OCI-LY7 (cell line): ENCODE measurements at regions not wholly inside any gene's neighbourhood (a gene's known extent, or its start where the extent isn't known, plus 50 kb on each side); places are given as distances from the start of the nearest gene placed in this dataset.
"Not testable (repeated sequence)": the region's sequence is repeated elsewhere in the genome, so short reads cannot be mapped to it uniquely, and the experiment has no call there.

Source experiments
- BruUV-seq: library from RNA; stranded (reverse); fragments of 400-500 nt; replicated peaks from 2 replicates; lab custom pipeline; 2021; lab: Mats Ljungman, UMichigan
- CTCF ChIA-PET: fragments of 300-600 bp; sonication (Branson Sonifier 250); formaldehyde crosslinking; loops from one replicate; lab custom pipeline; 2022; ENCODE audit warnings: antibody characterized with exemption; ENCODE audit not compliant: unreplicated experiment; lab: Charles Lee
- POLR2A ChIA-PET: fragments of 300-600 bp; sonication (Branson Sonifier 250); formaldehyde crosslinking; loops from one replicate; lab custom pipeline; 2022; ENCODE audit warnings: antibody characterized with exemption; lab: Charles Lee
- DNase-seq: peaks from one replicate; pipeline ENCODE4 v3.0.0-alpha.2; 2015; ENCODE audit warnings: low spot score
- H2AFZ ChIP-seq: fragments of 200-600 bp; sonication (generic), shearing (Covaris generic); 2 replicates; pipeline ENCODE4 v1.6.1; 2014; ENCODE audit warnings: mild to moderate bottlenecking, antibody characterized with exemption, low read length, moderate library complexity
- H3K27ac ChIP-seq: fragments of 200-600 bp; sonication (generic); 2 replicates; pipeline ENCODE4 v1.5.1; 2014; ENCODE audit warnings: mixed run types, low read depth, mild to moderate bottlenecking, moderate library complexity, low read length, inconsistent platforms; ENCODE audit not compliant: poor library complexity, severe bottlenecking
- H3K36me3 ChIP-seq: fragments of 200-600 bp; sonication (generic); 2 replicates; pipeline ENCODE4 v1.6.1; 2014; ENCODE audit warnings: mild to moderate bottlenecking, antibody characterized with exemption, low read length, moderate library complexity, mixed read lengths; ENCODE audit not compliant: insufficient read depth
- H3K4me1 ChIP-seq: fragments of 200-600 bp; sonication (generic); 2 replicates; pipeline ENCODE4 v1.5.1; 2014; ENCODE audit warnings: mild to moderate bottlenecking, low read length; ENCODE audit not compliant: insufficient read depth, poor library complexity, severe bottlenecking
- H3K4me2 ChIP-seq: fragments of 200-600 bp; sonication (generic); 2 replicates; pipeline ENCODE4 v1.6.1; 2014; ENCODE audit warnings: mild to moderate bottlenecking, low read length
- H3K4me3 ChIP-seq: fragments of 200-600 bp; sonication (generic); 2 replicates; pipeline ENCODE4 v1.5.1; 2014; ENCODE audit warnings: mild to moderate bottlenecking, low read depth, low read length; ENCODE audit not compliant: poor library complexity, severe bottlenecking
- H3K79me2 ChIP-seq: fragments of 200-600 bp; sonication (generic); 2 replicates; pipeline ENCODE4 v1.6.1; 2016; ENCODE audit warnings: low read depth, mild to moderate bottlenecking, low read length, moderate library complexity, mixed read lengths; ENCODE audit not compliant: insufficient read depth
- H3K9me2 ChIP-seq: fragments of 200-600 bp; sonication (generic); 2 replicates; pipeline ENCODE4 v1.6.1; 2016; ENCODE audit warnings: mild to moderate bottlenecking, low read length, mixed read lengths; ENCODE audit not compliant: insufficient read depth
- H3K9me3 ChIP-seq: fragments of 200-600 bp; sonication (generic); 2 replicates; pipeline ENCODE4 v1.6.1; 2014; ENCODE audit warnings: mild to moderate bottlenecking, mixed run types, low read length, mixed read lengths
- H4K20me1 ChIP-seq: fragments of 200-600 bp; sonication (generic); 2 replicates; pipeline ENCODE4 v1.6.1; 2014; ENCODE audit warnings: mild to moderate bottlenecking, antibody characterized with exemption, low read length, moderate library complexity, mixed read lengths; ENCODE audit not compliant: insufficient read depth
- EZH2phosphoT487 ChIP-seq: fragments of 200-600 bp; sonication (generic); IDR thresholded peaks from 2 replicates; pipeline ENCODE4 v1.6.1; 2018; ENCODE audit warnings: low read depth, borderline replicate concordance, mild to moderate bottlenecking, mixed run types, antibody characterized with exemption, low read length, moderate library complexity, mixed read lengths
- intact Hi-C: fragments of 100-400 bp; cut with micrococcal nuclease; formaldehyde crosslinking; loops from one replicate; pipeline ENCODE4 v1.10.0; 2022; ENCODE audit not compliant: unreplicated experiment
- TF ChIP-seq, protein P1 (sequence below): fragments of 200-600 bp; sonication (generic); conservative IDR thresholded peaks from 2 replicates; pipeline ENCODE4 v1.5.1; 2014; ENCODE audit warnings: mild to moderate bottlenecking, antibody characterized with exemption, low read length, moderate library complexity, mixed read lengths

DNA sequence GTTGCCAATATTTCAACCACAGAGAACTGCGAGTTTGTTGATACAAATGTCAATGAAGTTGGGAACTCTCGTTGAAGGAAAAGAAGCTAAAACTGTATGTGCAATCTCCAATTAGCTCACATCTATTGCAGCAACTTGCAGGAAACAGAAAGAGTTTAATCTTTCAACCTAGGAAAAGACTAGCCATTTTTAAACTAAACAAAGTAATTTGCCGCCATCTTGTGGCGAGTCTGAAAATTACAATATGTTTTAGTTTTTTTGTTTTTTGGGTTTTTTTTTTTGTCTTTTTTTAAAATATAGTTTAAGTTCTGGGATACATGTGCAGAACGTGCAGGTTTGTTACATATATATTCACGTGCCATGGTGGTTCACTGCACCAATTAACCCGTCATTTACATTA is 131.2 kb upstream of the FOXG1 start:
- no peak overlapping the region for H3K27ac ChIP-seq
- H3K9me2 ChIP-seq, result no peaks in the 10 kb centered on the region
- intact Hi-C loops, result no loop called here
- H3K4me3 ChIP-seq, result no peak overlapping the region
- H3K79me2 ChIP-seq, result no peaks in the 10 kb centered on the region
- no peak for TF ChIP-seq EZH2phosphoT487
- TF ChIP-seq, protein P1, sequence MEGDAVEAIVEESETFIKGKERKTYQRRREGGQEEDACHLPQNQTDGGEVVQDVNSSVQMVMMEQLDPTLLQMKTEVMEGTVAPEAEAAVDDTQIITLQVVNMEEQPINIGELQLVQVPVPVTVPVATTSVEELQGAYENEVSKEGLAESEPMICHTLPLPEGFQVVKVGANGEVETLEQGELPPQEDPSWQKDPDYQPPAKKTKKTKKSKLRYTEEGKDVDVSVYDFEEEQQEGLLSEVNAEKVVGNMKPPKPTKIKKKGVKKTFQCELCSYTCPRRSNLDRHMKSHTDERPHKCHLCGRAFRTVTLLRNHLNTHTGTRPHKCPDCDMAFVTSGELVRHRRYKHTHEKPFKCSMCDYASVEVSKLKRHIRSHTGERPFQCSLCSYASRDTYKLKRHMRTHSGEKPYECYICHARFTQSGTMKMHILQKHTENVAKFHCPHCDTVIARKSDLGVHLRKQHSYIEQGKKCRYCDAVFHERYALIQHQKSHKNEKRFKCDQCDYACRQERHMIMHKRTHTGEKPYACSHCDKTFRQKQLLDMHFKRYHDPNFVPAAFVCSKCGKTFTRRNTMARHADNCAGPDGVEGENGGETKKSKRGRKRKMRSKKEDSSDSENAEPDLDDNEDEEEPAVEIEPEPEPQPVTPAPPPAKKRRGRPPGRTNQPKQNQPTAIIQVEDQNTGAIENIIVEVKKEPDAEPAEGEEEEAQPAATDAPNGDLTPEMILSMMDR, result peak; percentile 73
- CTCF ChIA-PET, result no interaction called here
- no peak overlapping the region for H3K4me2 ChIP-seq
- H3K36me3 ChIP-seq, result no peaks in the 10 kb centered on the region
- H2AFZ ChIP-seq, result no peak overlapping the region
- BruUV-seq, result no TSS peak
- DNase-seq, result peak; percentile 26
- H3K4me1 ChIP-seq, result no peaks in the 10 kb centered on the region
- POLR2A ChIA-PET, result no interaction called here
- no peaks in the 10 kb centered on the region for H3K9me3 ChIP-seq
- H4K20me1 ChIP-seq, result no peaks in the 10 kb centered on the region

DNA sequence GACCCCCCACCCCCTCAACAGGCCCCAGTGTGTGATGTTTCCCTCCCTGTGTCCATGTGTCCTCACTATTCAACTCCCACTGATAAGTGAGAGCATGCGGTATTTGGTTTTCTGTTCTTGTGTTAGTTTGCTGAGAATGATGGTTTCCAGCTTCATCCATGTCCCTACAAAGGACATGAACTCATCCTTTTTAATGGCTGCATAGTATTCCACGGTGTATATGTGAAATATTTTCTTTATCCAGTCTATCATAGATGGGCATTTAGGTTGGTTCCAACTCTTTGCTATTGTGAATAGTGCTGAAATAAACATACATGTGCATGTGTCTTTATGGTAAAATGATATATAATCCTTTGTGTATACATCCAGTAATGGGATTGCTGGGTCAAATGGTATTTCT is 130.8 kb upstream of the FOXG1 start:
- POLR2A ChIA-PET, intact Hi-C loops, BruUV-seq: not testable (repeated sequence)

DNA sequence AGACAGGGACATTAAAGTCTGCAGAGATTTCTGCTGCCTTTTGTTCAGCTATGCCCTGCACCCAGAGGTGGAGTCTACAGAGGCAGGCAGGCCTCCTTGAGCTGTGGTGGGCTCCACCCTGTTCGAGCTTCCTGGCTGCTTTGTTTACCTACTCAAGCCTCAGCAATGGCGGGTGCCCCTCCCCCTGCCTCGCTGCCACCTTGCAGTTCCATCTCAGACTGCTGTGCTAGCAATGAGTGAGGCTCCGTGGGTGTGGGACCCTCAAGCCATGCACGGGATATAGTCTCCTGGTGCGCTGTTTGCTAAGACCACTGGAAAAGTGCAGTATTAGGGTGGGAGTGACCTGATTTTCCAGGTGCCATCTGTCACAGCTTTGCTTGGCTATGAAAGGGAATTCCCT is 125.4 kb upstream of the FOXG1 start:
- H4K20me1 ChIP-seq, H3K9me2 ChIP-seq, H3K36me3 ChIP-seq, CTCF ChIA-PET, H3K4me3 ChIP-seq, H3K4me2 ChIP-seq, H3K27ac ChIP-seq, BruUV-seq, H2AFZ ChIP-seq, H3K4me1 ChIP-seq, POLR2A ChIA-PET, H3K79me2 ChIP-seq, DNase-seq, H3K9me3 ChIP-seq, intact Hi-C loops: not testable (repeated sequence)

More for the DNA sequence above, 130.8 kb upstream of the FOXG1 start:
- DNase-seq, H3K9me2 ChIP-seq, H3K4me3 ChIP-seq, H2AFZ ChIP-seq, H3K4me1 ChIP-seq, H3K9me3 ChIP-seq, CTCF ChIA-PET, H3K27ac ChIP-seq, H3K36me3 ChIP-seq, H4K20me1 ChIP-seq, H3K4me2 ChIP-seq, H3K79me2 ChIP-seq: not testable (repeated sequence)

DNA sequence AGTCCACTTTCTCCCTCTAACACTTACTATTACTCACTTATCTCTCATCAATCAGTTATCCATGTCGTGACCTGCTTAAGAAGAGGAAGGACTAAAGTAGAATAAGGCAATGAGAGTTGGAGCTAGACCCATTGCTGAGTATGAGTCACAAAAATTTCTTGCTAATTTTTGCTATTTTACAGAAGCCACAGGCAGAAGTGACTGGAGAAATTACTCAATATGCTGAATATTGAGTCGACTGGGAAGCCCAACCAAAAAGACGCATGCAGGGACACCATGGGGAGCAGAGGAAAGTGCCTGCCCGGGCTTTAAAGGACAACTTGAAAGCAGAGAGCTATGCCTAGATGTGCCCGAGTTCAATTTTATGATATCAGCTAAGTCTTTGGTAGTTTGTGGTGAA is 115.4 kb upstream of the FOXG1 start:
- Histone ChIP-seq H3K36me3 (no peaks in the 10 kb centered on the region), H3K4me2 (no peak overlapping the region), H4K20me1 (no peaks in the 10 kb centered on the region), H3K9me3 (no peaks in the 10 kb centered on the region), H3K4me1 (no peaks in the 10 kb centered on the region), H3K9me2 (no peaks in the 10 kb centered on the region), H2AFZ (no peak overlapping the region), H3K79me2 (no peaks in the 10 kb centered on the region), H3K27ac (no peak overlapping the region), H3K4me3 (no peak overlapping the region)
- no peak for TF ChIP-seq EZH2phosphoT487
- TF ChIP-seq, protein P1, result no peak
- ChIA-PET CTCF (no interaction called here), POLR2A (no interaction called here)
- intact Hi-C loops, result no loop called here
- BruUV-seq, result no TSS peak
- no peak for DNase-seq
